ENCODE measurements at regions not wholly inside any gene's neighbourhood (a gene's known extent, or its start where the extent isn't known, plus 50 kb on each side); places are given as distances from the start of the nearest gene placed in this dataset.
A peak's percentile ranks its signal among the peaks of the same experiment; 100 is the strongest.

DNA sequence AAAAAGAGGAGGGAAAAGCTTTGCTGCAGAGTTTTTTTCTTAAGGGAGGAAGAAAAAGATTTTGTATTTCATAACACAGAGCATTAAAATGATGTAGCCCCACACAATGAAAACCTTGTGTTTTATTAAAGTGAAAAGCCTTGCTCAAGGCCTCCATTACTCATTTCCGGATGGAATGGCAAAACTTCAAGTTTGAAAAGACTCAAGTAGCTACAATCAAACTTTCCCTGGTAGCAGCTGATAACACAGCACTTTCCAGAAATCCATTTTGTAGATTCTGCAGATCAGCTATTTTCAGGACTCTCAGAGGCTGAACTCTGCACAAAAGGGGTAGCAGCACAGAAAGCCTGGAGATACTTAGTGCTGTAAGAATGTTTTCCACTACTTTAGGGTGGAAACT, 374.8 kb downstream of the NFIB start:
- DNase-seq = no peak
- Histone ChIP-seq H3K4me1 (no peaks in the 10 kb centered on the region), H3K4me3 (no peak overlapping the region), H3K27ac (peak overlapping the region; percentile 14 to 46), H3K27me3 (no peaks in the 10 kb centered on the region), H3K36me3 (no peaks in the 10 kb centered on the region), H3K9me3 (no peaks in the 10 kb centered on the region)
- intact Hi-C loops (cut with DNase I; ENCODE audit: low total_unique reads) = no loop called here
- TF ChIP-seq, protein P1, sequence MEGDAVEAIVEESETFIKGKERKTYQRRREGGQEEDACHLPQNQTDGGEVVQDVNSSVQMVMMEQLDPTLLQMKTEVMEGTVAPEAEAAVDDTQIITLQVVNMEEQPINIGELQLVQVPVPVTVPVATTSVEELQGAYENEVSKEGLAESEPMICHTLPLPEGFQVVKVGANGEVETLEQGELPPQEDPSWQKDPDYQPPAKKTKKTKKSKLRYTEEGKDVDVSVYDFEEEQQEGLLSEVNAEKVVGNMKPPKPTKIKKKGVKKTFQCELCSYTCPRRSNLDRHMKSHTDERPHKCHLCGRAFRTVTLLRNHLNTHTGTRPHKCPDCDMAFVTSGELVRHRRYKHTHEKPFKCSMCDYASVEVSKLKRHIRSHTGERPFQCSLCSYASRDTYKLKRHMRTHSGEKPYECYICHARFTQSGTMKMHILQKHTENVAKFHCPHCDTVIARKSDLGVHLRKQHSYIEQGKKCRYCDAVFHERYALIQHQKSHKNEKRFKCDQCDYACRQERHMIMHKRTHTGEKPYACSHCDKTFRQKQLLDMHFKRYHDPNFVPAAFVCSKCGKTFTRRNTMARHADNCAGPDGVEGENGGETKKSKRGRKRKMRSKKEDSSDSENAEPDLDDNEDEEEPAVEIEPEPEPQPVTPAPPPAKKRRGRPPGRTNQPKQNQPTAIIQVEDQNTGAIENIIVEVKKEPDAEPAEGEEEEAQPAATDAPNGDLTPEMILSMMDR (IDR thresholded peaks at IDR 0.05) = no peak
- no peak for TF ChIP-seq POLR2A (IDR thresholded peaks at IDR 0.05)

DNA sequence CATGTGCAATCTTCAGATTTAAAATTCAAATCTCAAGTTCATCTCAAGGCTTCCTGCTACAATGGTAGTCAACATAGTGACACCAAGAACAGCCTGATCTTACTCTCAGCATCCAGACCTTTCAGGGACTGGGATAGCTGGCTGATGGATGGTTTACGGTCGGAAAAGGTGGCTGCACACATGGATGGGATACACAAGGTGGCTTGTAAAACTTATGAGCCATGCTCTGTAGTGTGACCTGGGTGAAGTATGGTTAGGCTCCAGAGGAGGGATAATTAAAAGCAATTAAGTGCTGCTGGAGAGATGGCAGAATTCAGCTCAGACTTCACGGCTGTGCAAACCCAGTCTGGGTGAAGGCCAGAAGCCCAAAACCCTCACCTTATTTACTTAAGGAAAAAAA, 379.5 kb downstream of the NFIB start:
- H3K4me1 ChIP-seq = no peaks in the 10 kb centered on the region
- DNase-seq = no peak
- H3K27ac ChIP-seq = no peak overlapping the region
- no peaks in the 10 kb centered on the region for H3K36me3 ChIP-seq
- H3K4me3 ChIP-seq = no peak overlapping the region
- H3K27me3 ChIP-seq = no peaks in the 10 kb centered on the region
- intact Hi-C loops (cut with DNase I; ENCODE audit: low total_unique reads) = no loop called here
- TF ChIP-seq, protein P1 (IDR thresholded peaks at IDR 0.05) = no peak
- no peak for TF ChIP-seq POLR2A (IDR thresholded peaks at IDR 0.05)
- H3K9me3 ChIP-seq = no peaks in the 10 kb centered on the region

DNA sequence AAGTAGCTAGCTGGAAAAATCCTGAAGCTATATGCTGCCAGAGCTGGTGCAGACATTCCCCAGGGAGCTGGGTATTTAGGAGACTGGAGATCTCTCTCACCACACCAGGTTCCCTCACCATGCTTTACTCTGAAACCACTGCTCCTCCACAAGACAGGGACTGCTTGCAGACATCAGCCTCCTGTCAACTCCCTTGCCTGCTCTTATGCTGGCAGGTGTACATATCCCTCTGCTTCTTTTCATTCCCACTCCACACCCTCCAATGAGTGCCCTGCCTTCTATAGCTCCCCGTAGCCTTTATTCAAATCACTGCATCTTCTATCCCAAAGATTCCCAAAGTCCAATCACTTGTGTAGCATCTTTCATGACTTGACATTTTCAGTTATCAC, 380.7 kb downstream of the NFIB start:
- no peak for DNase-seq
- Histone ChIP-seq H3K9me3 (no peaks in the 10 kb centered on the region), H3K27me3 (no peaks in the 10 kb centered on the region), H3K4me3 (no peak overlapping the region), H3K36me3 (no peaks in the 10 kb centered on the region), H3K4me1 (no peaks in the 10 kb centered on the region), H3K27ac (no peak overlapping the region)
- no peak for TF ChIP-seq POLR2A (IDR thresholded peaks at IDR 0.05)
- TF ChIP-seq, protein P1 (IDR thresholded peaks at IDR 0.05) = no peak
- intact Hi-C loops (cut with DNase I; ENCODE audit: low total_unique reads) = no loop called here

DNA sequence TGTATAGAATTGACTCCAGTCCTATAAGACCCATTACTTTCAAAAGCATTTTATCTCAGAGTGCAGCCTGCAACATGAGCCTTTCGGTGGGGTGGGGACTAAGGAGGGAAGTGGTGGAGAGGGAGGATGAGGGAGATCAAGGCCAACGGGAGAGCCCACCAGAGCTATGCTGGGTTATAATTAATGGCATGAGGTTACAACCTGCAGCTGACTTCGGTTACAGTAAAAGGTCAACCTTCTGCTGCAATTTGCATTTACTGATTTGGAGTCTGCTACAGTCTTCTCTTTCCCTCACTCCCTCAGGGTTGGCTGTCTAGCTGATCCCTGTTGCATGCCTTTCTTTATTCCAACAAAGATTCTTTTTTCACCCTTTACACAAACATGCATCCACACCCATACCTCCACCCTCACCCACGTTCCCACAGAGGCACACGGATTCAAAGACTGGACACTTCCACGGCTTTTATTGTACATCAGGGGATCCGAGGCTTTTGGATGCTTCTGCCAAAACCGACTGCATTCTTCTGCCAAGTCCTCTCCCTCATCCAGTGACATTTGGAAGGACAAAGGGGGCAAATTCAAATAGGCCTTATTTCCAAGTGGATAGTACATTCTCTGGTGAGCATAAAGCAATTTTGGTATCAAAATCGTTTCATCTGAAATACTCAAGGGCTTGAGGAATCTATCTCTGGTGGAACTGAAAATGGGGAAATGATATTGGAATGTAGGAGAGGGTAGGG, 381.2 kb downstream of the NFIB start:
- Histone ChIP-seq H3K4me3 (no peak overlapping the region), H3K4me1 (no peaks in the 10 kb centered on the region), H3K36me3 (no peaks in the 10 kb centered on the region), H3K9me3 (no peaks in the 10 kb centered on the region), H3K27ac (no peak overlapping the region), H3K27me3 (no peaks in the 10 kb centered on the region)
- intact Hi-C loops (cut with DNase I; ENCODE audit: low total_unique reads) = no loop called here
- TF ChIP-seq, protein P1 (IDR thresholded peaks at IDR 0.05) = no peak
- TF ChIP-seq POLR2A (IDR thresholded peaks at IDR 0.05) = no peak
- DNase-seq = no peak

DNA sequence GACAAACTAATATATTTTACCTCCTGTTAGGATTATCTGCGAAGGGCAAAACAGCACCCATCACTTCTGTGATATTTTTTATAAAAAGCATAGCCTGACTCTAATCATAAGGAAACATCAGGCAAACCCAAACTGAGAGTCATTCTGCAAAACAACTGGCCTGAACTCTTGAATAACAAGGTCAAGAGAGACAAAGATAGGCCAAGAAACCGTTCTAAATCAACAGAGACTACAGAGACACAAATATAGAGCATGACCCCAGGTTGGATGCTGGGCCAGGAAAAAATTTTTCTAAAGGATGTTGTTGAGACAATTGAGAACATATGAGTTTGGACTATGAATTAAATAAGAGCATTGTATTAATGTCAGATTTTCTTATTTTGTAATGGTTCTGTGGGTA, 384.9 kb downstream of the NFIB start:
- H3K27ac ChIP-seq = no peak overlapping the region
- H3K4me1 ChIP-seq = no peaks in the 10 kb centered on the region
- no peak overlapping the region for H3K4me3 ChIP-seq
- intact Hi-C loops (cut with DNase I; ENCODE audit: low total_unique reads) = no loop called here
- H3K9me3 ChIP-seq = no peaks in the 10 kb centered on the region
- TF ChIP-seq POLR2A (IDR thresholded peaks at IDR 0.05) = no peak
- TF ChIP-seq, protein P1 (IDR thresholded peaks at IDR 0.05) = no peak
- H3K36me3 ChIP-seq = no peaks in the 10 kb centered on the region
- no peaks in the 10 kb centered on the region for H3K27me3 ChIP-seq
- no peak for DNase-seq

Measured in uterus (tissue), 3 donors.